GM12878 (cell line): ENCODE measurements at regions not wholly inside any gene's neighbourhood (a gene's known extent, or its start where the extent isn't known, plus 50 kb on each side); places are given as distances from the start of the nearest gene placed in this dataset.

Source experiments
- ATAC-seq: fragments of 200-7000 bp; cut with Tn5 transposase; 3 replicates; pipeline ENCODE4 v1.9.1; 2020; ENCODE audit warnings: mild to moderate bottlenecking, moderate library complexity
- BruUV-seq: library from RNA; stranded (reverse); fragments of 400-500 nt; replicated peaks from 2 replicates; lab custom pipeline; 2021; lab: Mats Ljungman, UMichigan
- CTCF ChIA-PET: fragments of 300-600 bp; sonication (Branson Sonifier 250); formaldehyde crosslinking; extraction: SDS; loops from one replicate; lab custom pipeline; 2021; ENCODE audit warnings: inconsistent platforms; lab: Yijun Ruan, JAX
- POLR2A ChIA-PET: fragments of 350-600 bp; formaldehyde crosslinking; extraction: SDS; loops from one replicate; lab custom pipeline; 2021; ENCODE audit warnings: inconsistent platforms; lab: Charles Lee
- RAD21 ChIA-PET: fragments of 300-600 bp; sonication (Branson Sonifier 250); formaldehyde crosslinking; loops from one replicate; lab custom pipeline; 2023; ENCODE audit warnings: antibody characterized with exemption; ENCODE audit not compliant: unreplicated experiment; lab: Charles Lee
- SMC1A ChIA-PET: fragments of 300-600 bp; sonication (Branson Sonifier 250); formaldehyde crosslinking; loops from one replicate; lab custom pipeline; 2023; ENCODE audit not compliant: unreplicated experiment, uncharacterized antibody; lab: Charles Lee
- DNase-seq: peaks from one replicate; pipeline ENCODE4 v3.0.0-alpha.2; 2011; ENCODE audit warnings: low read depth, low spot score
- FAIRE-seq: peaks from 3 replicates; lab custom pipeline; 2011; peaks lifted over from hg19 to GRCh38; lab: Jason Lieb, UNC
- H2AFZ ChIP-seq: 2 replicates; pipeline ENCODE4 v1.6.0; 2011; ENCODE audit warnings: low read depth, low read length, control low read depth; ENCODE audit not compliant: control insufficient read depth
- H3K27ac ChIP-seq: 2 replicates; pipeline ENCODE4 v1.5.1; 2011; ENCODE audit warnings: control low read depth; ENCODE audit not compliant: control insufficient read depth, insufficient read depth
- H3K27me3 ChIP-seq, 2 experiments: replicated peaks in 1 of 2; 2 replicates each; pipeline versions ENCODE4 v1.6.0 to v1.6.1; 2011; ENCODE audit warnings: low read length in 1 of 2; ENCODE audit not compliant: control insufficient read depth in 2 of 2, insufficient read depth in 2 of 2
- H3K36me3 ChIP-seq, 2 experiments: 2 replicates each; pipeline ENCODE4 v1.5.1; 2011; ENCODE audit warnings: low read length in 1 of 2; ENCODE audit not compliant: control insufficient read depth in 2 of 2, insufficient read depth in 2 of 2
- H3K4me1 ChIP-seq: 2 replicates; pipeline ENCODE4 v1.6.1; 2011; ENCODE audit warnings: mild to moderate bottlenecking, low read length, moderate library complexity, mixed read lengths; ENCODE audit not compliant: control insufficient read depth, insufficient read depth
- H3K4me2 ChIP-seq: 2 replicates; pipeline ENCODE4 v1.6.0; 2011; ENCODE audit warnings: control low read depth; ENCODE audit not compliant: control insufficient read depth, insufficient read depth
- H3K4me3 ChIP-seq: fragments of 200-600 bp; sonication (generic); 2 replicates; pipeline ENCODE4 v1.5.1; 2016
- H3K79me2 ChIP-seq: 2 replicates; pipeline ENCODE4 v1.6.0; 2011; ENCODE audit warnings: low read length; ENCODE audit not compliant: control insufficient read depth, insufficient read depth
- H3K9ac ChIP-seq: 2 replicates; pipeline ENCODE4 v1.8.0; 2011; ENCODE audit warnings: low read length, control low read depth, mixed read lengths; ENCODE audit not compliant: control insufficient read depth, insufficient read depth
- H3K9me3 ChIP-seq: replicated peaks from 3 replicates; pipeline ENCODE4 v1.5.1; 2011; ENCODE audit warnings: mild to moderate bottlenecking, low read length; ENCODE audit not compliant: control insufficient read depth, insufficient read depth
- H4K20me1 ChIP-seq: 2 replicates; pipeline ENCODE4 v1.6.0; 2011; ENCODE audit not compliant: control insufficient read depth, insufficient read depth
- ASH2L ChIP-seq: fragments of 300-600, 200-600 bp; sonication (generic); IDR thresholded peaks from 2 replicates; pipeline ENCODE4 v1.6.1; 2017; ENCODE audit warnings: low read depth, mild to moderate bottlenecking, borderline replicate concordance
- GABPA ChIP-seq: IDR thresholded peaks from 2 replicates; pipeline ENCODE4 v1.6.1; 2014; ENCODE audit warnings: antibody characterized with exemption, low read depth, mild to moderate bottlenecking, inconsistent platforms
- IRF5 ChIP-seq: fragments of 450-650 bp; IDR thresholded peaks from 2 replicates; pipeline ENCODE4 v1.6.1; 2017; ENCODE audit warnings: borderline replicate concordance
- MTA3 ChIP-seq: IDR thresholded peaks from 2 replicates; pipeline ENCODE4 v1.6.1; 2012; ENCODE audit warnings: low read length, inconsistent platforms, borderline replicate concordance
- MYB ChIP-seq: fragments of 150-350 bp; IDR thresholded peaks from 2 replicates; pipeline ENCODE4 v1.6.1; 2014; ENCODE audit warnings: mild to moderate bottlenecking, low read depth, low read length, borderline replicate concordance
- NFIC ChIP-seq: IDR thresholded peaks from 2 replicates; pipeline ENCODE4 v1.6.1; 2012; ENCODE audit warnings: low read depth, mild to moderate bottlenecking, inconsistent platforms, low read length, moderate library complexity
- PKNOX1 ChIP-seq: fragments of 450-650 bp; IDR thresholded peaks from 2 replicates; pipeline ENCODE4 v1.6.1; 2016; ENCODE audit warnings: mild to moderate bottlenecking
- POLR2A ChIP-seq: IDR thresholded peaks from 2 replicates; pipeline ENCODE4 v1.6.1; 2011; ENCODE audit warnings: low read depth, mild to moderate bottlenecking, low read length
- RAD21 ChIP-seq: IDR thresholded peaks from 2 replicates; pipeline ENCODE4 v1.6.1; 2011; ENCODE audit warnings: mild to moderate bottlenecking, low read depth, low read length, moderate library complexity; ENCODE audit not compliant: insufficient read depth
- REST ChIP-seq: IDR thresholded peaks from 2 replicates; pipeline ENCODE4 v1.6.1; 2012; ENCODE audit warnings: mild to moderate bottlenecking, low read depth, low read length
- SIN3A ChIP-seq: IDR thresholded peaks from 2 replicates; pipeline ENCODE4 v1.6.1; 2012; ENCODE audit warnings: low read depth, low read length, improper control_type of control experiment
- SMC3 ChIP-seq: IDR thresholded peaks from 2 replicates; pipeline ENCODE4 v1.6.1; 2011; ENCODE audit warnings: low read length, improper control_type of control experiment, borderline replicate concordance
- ZBTB11 ChIP-seq: fragments of 450-650 bp; formaldehyde crosslinking; IDR thresholded peaks from 2 replicates; pipeline ENCODE4 v1.5.0; 2022; ENCODE audit warnings: mild to moderate bottlenecking, missing genetic modification characterization
- WGBS: methylation state at CpG from one replicate; pipeline ENCODE4 v1.1.6; 2016; ENCODE audit warnings: low lambda C conversion rate; ENCODE audit not compliant: insufficient replicate concordance, insufficient coverage; ENCODE audit errors: missing lambda C conversion rate; 5-methylcytosine and 5-hydroxymethylcytosine counted together
- in situ Hi-C: fragments of 300-500 bp; cut with MboI; formaldehyde crosslinking; loops from 9 replicates; pipeline ENCODE4 v1.14.3; 2018; ENCODE audit warnings: mixed read lengths
- intact Hi-C: fragments of 100-400 bp; cut with micrococcal nuclease; formaldehyde crosslinking; loops from one replicate; pipeline ENCODE4 v1.14.2; 2022; ENCODE audit not compliant: unreplicated experiment

GRCh38 chr3:87822563-87822962 lies 236.2 kb downstream of the CGGBP1 start:
- Histone ChIP-seq H3K4me1 (no peaks in the 10 kb centered on the region), H4K20me1 (no peaks in the 10 kb centered on the region), H2AFZ (no peak overlapping the region), H3K79me2 (no peaks in the 10 kb centered on the region), H3K27ac (no peak overlapping the region), H3K36me3 (no peaks in the 10 kb centered on the region)
- no peak for FAIRE-seq
- no peak for ATAC-seq
- intact Hi-C loops = no loop called here
- SMC1A ChIA-PET = interaction anchor here (0.6 kb wide), 1 partner anchor 15 kb away, joined by 3 read pairs; no protein-coding TSS in a partner anchor
- WGBS = 3% methylated on average over 2 of the region's 2 CpGs
- no peak for TF ChIP-seq MTA3
- no peak for TF ChIP-seq MYB
- no peak for TF ChIP-seq IRF5
- no peak for TF ChIP-seq ZBTB11 (CRISPR knock-in tag)
- TF ChIP-seq POLR2A = no peak
- no peak for TF ChIP-seq REST
- TF ChIP-seq GABPA = no peak
- TF ChIP-seq SIN3A = no peak
- TF ChIP-seq PKNOX1 = no peak
- TF ChIP-seq ASH2L = no peak
- no peak for TF ChIP-seq NFIC
- no peak for TF ChIP-seq SMC3
- TF ChIP-seq RAD21 = no peak
- TF ChIP-seq, all 136 proteins: peak for 0
- Histone ChIP-seq H3K9me3 (no peaks in the 10 kb centered on the region), H3K4me2 (no peak overlapping the region), H3K27me3 (no peaks in the 10 kb centered on the region), H3K9ac (no peak overlapping the region), H3K4me3 (no peak overlapping the region)
- CTCF ChIA-PET = no interaction called here
- in situ Hi-C loops = no loop called here
- POLR2A ChIA-PET = no interaction called here
- DNase-seq = no peak
- no TSS peak for BruUV-seq
- RAD21 ChIA-PET = no interaction called here
